HG02852 (cell line): ENCODE measurements at regions not wholly inside any gene's neighbourhood (a gene's known extent, or its start where the extent isn't known, plus 50 kb on each side); places are given as distances from the start of the nearest gene placed in this dataset.

Experiments
- ATAC-seq: cut with Tn5 transposase; IDR thresholded peaks from one replicate; pipeline ENCODE4 v1.9.1; 2021; ENCODE audit warnings: mild to moderate bottlenecking, moderate library complexity; ENCODE audit not compliant: unreplicated experiment

GRCh38 chr6:9957215-9957759 lies 457.6 kb downstream of the TFAP2A start:
- no peak for ATAC-seq

DNA sequence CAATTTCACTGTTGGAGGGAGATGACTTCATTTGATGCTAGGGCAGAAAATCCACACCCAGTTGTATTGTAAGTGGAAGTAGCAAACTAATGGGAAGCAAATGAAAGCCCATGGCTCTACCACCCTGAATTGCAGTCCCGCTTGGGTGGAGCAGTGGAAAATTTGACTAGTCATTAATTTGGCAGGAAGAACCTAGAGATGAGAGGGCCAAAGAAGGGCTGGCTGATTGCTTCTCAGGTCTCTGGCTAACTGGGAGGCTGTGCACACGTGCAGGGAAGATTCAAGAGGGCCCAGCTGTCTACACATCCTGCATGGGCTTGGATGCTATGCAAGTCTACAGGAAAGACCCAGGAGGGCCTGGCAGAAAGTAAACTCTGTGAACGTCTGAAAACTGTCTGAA lies 466.2 kb downstream of the TFAP2A start:
- ATAC-seq, result no peak

DNA sequence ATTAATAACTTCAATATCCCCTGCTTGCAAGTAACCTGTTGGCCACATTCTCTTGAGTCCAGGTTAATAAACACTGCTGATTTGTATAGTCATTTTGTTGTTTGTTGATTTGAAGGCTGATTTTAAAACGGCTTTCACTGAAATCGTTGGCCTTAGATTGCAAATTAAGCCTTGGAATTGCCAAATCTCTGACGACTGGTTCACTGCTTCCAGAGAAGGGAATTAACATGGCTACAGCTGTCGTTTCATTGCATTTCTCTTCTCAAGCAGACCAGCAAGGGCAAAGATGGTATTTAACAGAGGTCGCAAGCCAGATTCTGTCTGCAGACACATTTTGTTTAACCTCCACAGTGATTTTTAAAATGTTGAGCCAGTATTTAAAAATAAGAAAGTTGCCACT lies 470.9 kb downstream of the TFAP2A start:
- ATAC-seq, result no peak

DNA sequence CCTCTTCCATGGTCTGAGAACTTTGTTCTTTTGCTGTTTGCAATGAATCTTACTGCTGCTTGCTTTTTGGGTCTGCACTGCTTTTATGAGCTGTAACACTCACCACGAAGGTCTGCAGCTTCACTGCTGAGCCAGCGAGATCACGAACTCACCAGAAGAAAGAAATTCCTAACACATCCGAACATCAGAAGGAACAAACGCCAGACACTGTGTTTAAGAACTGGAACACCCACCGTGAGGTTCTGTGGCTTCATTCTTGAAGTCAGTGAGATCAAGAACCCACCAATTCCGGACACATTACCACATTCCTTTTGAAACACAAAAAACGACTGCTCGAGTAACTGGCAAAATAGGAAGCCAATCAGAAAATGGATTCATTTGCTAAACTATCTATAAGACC lies 471.8 kb downstream of the TFAP2A start:
- no peak for ATAC-seq

GRCh38 chr6:9942131-9942530 lies 472.7 kb downstream of the TFAP2A start:
- no peak for ATAC-seq

DNA sequence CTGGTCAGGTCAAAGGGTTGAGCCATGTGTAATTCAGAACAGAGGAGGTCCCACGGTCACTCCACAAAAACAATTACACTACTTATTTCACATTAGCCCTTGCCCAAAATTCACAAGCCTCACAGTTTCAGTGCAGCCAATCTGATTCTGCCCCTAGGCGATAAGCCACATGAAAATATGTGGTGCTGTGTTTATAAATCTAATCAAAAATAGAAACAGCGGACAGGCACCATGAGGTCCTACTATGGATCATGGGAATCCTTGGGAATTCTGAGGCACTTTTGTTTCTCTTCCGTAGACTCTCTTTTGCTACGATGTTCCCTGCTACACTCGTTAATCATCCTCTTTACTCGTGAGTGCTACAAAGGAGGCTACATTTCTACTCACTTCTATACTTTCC lies 476.1 kb downstream of the TFAP2A start:
- no peak for ATAC-seq

GRCh38 chr6:9937031-9937763 lies 477.7 kb downstream of the TFAP2A start:
- ATAC-seq, result no peak

- ATAC-seq, result no peak
These were observed 478.3 kb downstream of the TFAP2A start for GRCh38 chr6:9936551-9936950.

- no peak for ATAC-seq
These were observed 481.2 kb downstream of the TFAP2A start for GRCh38 chr6:9933677-9934076.

DNA sequence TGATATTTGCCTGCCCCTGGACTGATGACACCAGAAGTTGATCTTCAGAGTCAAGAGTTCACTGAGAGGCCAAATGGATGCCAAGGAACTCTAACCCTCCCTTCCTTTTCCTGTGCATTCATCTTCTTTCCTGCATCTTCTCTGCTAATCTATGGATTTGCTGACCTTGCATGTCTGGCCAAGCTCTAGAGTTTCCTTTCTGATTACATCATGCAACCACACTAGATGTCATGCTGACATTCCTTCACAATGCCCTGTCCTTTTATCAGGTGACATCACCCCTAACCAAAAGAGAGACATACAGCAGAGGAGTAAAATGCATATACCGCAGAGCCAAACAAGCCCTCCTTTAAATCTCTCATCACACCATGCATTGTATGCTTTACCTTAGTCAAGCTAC lies 487.6 kb downstream of the TFAP2A start:
- ATAC-seq, result no peak

DNA sequence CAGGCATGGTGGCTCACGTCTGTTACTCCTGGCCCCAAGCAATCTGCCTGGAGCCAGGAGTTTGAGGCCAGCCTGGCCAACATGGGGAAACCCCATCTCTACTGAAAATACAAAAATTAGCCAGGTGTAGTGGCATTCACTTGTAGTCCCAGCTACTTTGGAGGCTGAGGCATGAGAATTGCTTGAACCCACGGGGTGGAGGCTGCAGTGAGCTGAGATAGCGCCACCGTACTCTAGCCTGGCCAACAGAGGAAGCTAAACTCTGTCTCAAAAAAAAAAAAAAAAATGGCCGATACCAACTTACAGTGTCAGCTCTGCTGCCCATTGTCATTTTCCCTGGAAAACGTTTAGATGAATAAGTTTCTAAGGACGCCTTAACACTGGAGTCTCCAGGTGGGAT lies 489.9 kb downstream of the TFAP2A start:
- ATAC-seq, result no peak

DNA sequence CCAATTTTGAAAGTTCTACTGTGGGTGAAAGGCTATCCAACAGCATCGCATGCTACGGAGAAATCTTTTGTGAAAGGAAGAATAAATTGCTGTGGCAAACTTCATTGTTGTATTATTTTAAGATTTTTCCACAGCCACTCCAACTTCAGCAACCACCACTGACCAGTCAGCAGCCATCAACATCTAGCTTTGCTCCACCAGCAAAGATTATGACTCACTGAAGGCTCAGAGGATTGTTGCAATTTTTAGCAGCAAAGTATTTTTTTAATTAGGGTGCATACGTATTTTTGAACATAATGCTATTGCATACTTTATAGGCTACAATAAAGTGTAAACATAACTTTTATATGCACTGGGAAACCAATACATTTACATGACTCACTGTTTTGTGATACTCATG lies 493.5 kb downstream of the TFAP2A start:
- ATAC-seq, result no peak

- ATAC-seq, result no peak
These were observed 499.9 kb downstream of the TFAP2A start for GRCh38 chr6:9914951-9915350.

DNA sequence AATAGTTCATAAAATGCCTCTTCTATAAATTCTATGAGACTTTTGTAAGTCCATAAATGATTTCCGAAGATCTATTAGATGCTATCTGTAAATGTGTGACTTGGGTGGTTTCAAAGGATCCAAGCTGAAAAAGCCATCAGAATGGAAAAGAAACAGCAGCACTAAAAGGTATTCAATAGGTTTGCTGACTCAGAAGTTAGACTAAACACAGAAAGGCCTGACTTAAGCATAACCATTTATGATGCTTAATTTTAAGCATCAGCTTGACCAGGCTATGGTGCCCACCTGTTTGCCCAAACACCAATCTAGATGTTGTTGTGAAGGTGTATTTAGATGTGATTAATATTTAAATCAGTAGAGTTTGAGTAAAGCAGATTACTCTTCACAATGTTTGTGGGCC lies 513.5 kb downstream of the TFAP2A start:
- no peak for ATAC-seq

- ATAC-seq, result no peak
These were observed 518.1 kb downstream of the TFAP2A start for GRCh38 chr6:9896806-9897205.

- ATAC-seq, result no peak
These were observed 524.0 kb downstream of the TFAP2A start for GRCh38 chr6:9890893-9891292.

DNA sequence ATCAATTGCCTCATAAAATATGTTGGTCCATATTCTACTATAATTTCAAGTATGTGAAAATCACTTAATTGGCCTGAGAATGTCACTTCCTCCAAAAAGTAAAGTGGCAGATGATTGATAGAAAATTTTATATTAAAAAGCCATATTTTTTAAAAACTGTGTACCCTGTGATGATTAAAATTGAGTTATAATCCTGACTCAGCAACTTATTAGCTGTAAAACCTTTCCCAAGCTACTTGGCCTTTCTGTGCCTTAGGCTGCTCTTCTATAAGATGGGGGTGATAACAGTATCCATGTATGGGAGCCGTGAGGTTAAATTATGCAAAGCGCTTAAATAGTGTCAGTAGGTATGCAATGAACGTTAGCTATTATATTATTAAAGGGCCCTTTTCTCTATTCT lies 524.4 kb downstream of the TFAP2A start:
- no peak for ATAC-seq

DNA sequence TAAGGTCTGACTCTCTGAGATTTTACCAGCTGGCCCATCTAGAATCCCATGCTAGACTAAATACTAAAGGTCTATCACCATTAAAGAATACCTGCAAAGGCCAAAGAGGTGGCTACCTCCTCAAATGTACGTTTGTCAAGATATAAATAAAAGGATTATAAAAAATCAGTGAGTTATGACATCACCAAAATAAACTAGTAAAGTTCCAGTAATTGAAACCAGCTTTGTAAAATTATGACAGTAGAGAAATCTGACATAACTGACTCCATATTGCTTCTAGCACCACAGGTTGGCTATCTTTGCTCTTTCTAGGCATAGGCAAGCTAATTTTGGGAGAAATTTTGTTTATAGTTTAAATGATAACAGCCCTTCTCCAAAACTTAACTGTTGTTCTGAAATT lies 536.3 kb downstream of the TFAP2A start:
- no peak for ATAC-seq

GRCh38 chr6:9875605-9876353 lies 539.1 kb downstream of the TFAP2A start:
- ATAC-seq, result no peak

GRCh38 chr6:9862603-9863167 lies 552.2 kb downstream of the TFAP2A start:
- ATAC-seq, result no peak

- no peak for ATAC-seq
These were observed 563.1 kb downstream of the TFAP2A start for GRCh38 chr6:9851541-9852380.
